Keratinocyte (primary cell): ENCODE measurements at regions not wholly inside any gene's neighbourhood (a gene's known extent, or its start where the extent isn't known, plus 50 kb on each side); places are given as distances from the start of the nearest gene placed in this dataset.

ENCODE experiments used
- DNase-seq: peaks from one replicate; pipeline ENCODE4 v3.0.0-alpha.2; 2011; ENCODE audit warnings: low read depth, missing footprints, low spot score
- FAIRE-seq: peaks from 2 replicates; lab custom pipeline; 2011; peaks lifted over from hg19 to GRCh38; lab: Jason Lieb, UNC
- H2AFZ ChIP-seq: 2 replicates; pipeline ENCODE4 v1.6.0; 2012; ENCODE audit warnings: low read length, control low read depth, inconsistent platforms; ENCODE audit not compliant: control insufficient read depth
- H3K27ac ChIP-seq: 2 replicates; pipeline ENCODE4 v1.5.1; 2011; ENCODE audit warnings: low read length; ENCODE audit not compliant: control insufficient read depth, insufficient read depth
- H3K27me3 ChIP-seq: 3 replicates; pipeline ENCODE4 v1.6.0; 2011; ENCODE audit warnings: low read length; ENCODE audit not compliant: control insufficient read depth, insufficient read depth; ENCODE audit errors: extremely low read depth
- H3K36me3 ChIP-seq, 2 experiments: 2 replicates in 1 of 2; 3 replicates in 1 of 2; pipeline ENCODE4 v1.5.1; 2011; ENCODE audit warnings: low read length in 2 of 2, mild to moderate bottlenecking in 1 of 2; ENCODE audit not compliant: control insufficient read depth in 2 of 2, insufficient read depth in 2 of 2; ENCODE audit errors: extremely low read depth in 1 of 2
- H3K4me1 ChIP-seq: 3 replicates; pipeline ENCODE4 v1.5.1; 2011; ENCODE audit warnings: low read length; ENCODE audit not compliant: control insufficient read depth, insufficient read depth; ENCODE audit errors: extremely low read depth
- H3K4me2 ChIP-seq: 3 replicates; pipeline ENCODE4 v1.6.0; 2011; ENCODE audit warnings: low read depth, low read length; ENCODE audit not compliant: control insufficient read depth, insufficient read depth; ENCODE audit errors: extremely low read depth
- H3K4me3 ChIP-seq, 3 experiments: fragments of 200-600 bp in 1 of 3; sonication (generic) in 1 of 3; 2 replicates in 2 of 3; 3 replicates in 1 of 3; pipeline ENCODE4 v1.5.1; 2011 to 2016; ENCODE audit warnings: low read length in 3 of 3, mild to moderate bottlenecking in 3 of 3, control low read depth in 2 of 3, inconsistent platforms in 1 of 3, low read depth in 1 of 3, mixed read lengths in 1 of 3, mixed run types in 1 of 3, moderate library complexity in 1 of 3; ENCODE audit not compliant: control insufficient read depth in 2 of 3, insufficient read depth in 2 of 3; ENCODE audit errors: extremely low read depth in 1 of 3
- H3K79me2 ChIP-seq: 2 replicates; pipeline ENCODE4 v1.6.0; 2012; ENCODE audit warnings: low read length; ENCODE audit not compliant: control insufficient read depth, insufficient read depth
- H3K9ac ChIP-seq: 3 replicates; pipeline ENCODE4 v1.6.0; 2011; ENCODE audit warnings: low read length; ENCODE audit not compliant: control insufficient read depth, insufficient read depth; ENCODE audit errors: extremely low read depth
- H3K9me1 ChIP-seq: 3 replicates; pipeline ENCODE4 v1.6.0; 2011; ENCODE audit warnings: low read length; ENCODE audit not compliant: control insufficient read depth, insufficient read depth; ENCODE audit errors: extremely low read depth
- H3K9me3 ChIP-seq: 2 replicates; pipeline ENCODE4 v1.5.1; 2012; ENCODE audit warnings: low read depth, low read length; ENCODE audit not compliant: control insufficient read depth
- H4K20me1 ChIP-seq: 3 replicates; pipeline ENCODE4 v1.6.0; 2011; ENCODE audit warnings: low read length; ENCODE audit not compliant: control insufficient read depth, insufficient read depth; ENCODE audit errors: extremely low read depth
- EZH2 ChIP-seq: IDR thresholded peaks from one replicate; pipeline ENCODE4 v1.6.1; 2012; ENCODE audit warnings: inconsistent platforms, mild to moderate bottlenecking, low read length, moderate library complexity
- dilution Hi-C: fragments of 300-500 bp; cut with MboI; formaldehyde crosslinking; loops from one replicate; pipeline ENCODE4 v1.7.0; 2020; ENCODE audit warnings: low sequenced_read_pairs; ENCODE audit not compliant: extremely low pct_ligation_motif_present
- TF ChIP-seq, protein P1 (sequence below), 3 experiments: IDR thresholded peaks in 1 of 3; conservative IDR thresholded peaks in 1 of 3; optimal IDR thresholded peaks in 1 of 3; 2 replicates in 2 of 3; 3 replicates in 1 of 3; pipeline versions ENCODE3 to v1.5.1; 2011; ENCODE audit warnings: low read length in 3 of 3, mild to moderate bottlenecking in 3 of 3, moderate library complexity in 2 of 3, control low read depth in 1 of 3, inconsistent platforms in 1 of 3; ENCODE audit not compliant: insufficient read depth in 2 of 3; ENCODE audit errors: extremely low read depth in 1 of 3

DNA sequence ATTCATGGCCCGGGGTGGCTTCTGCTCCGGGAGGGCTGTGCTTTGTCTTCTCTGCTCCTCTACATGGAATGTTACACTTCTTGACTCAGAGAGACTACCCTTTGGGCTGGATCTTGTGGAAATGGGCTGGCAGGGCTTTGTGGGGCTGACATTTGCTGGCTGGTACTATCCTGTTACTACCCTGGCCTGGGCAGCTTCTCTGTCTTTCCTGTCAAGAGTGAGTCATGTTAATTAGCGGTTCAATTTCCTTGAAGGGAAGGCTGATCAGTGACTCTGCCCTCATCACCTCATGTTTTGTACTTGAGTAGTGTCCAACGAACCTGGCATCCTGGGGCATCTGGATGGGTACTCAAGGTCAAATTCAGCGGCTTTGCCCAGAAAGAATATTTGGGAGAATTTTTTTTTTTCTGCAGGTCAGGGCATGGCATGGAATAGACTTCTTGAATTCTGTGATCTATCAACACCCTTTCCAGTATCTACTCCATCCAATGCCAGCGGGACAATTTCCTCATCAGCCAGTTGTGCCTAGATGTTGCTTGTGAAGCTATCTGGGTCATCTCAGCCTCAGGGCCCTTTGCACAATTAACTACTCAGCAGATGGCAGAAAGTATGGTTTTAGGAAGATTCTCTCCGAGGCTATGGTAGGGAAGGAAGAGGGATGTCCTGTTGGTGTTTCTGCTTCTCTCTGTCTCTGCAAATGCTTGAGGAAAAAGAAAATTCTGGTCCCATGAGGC is 140.5 kb upstream of the PLET1 start:
- H3K4me2 ChIP-seq, result no peak overlapping the region
- DNase-seq, result no peak
- TF ChIP-seq, protein P1, sequence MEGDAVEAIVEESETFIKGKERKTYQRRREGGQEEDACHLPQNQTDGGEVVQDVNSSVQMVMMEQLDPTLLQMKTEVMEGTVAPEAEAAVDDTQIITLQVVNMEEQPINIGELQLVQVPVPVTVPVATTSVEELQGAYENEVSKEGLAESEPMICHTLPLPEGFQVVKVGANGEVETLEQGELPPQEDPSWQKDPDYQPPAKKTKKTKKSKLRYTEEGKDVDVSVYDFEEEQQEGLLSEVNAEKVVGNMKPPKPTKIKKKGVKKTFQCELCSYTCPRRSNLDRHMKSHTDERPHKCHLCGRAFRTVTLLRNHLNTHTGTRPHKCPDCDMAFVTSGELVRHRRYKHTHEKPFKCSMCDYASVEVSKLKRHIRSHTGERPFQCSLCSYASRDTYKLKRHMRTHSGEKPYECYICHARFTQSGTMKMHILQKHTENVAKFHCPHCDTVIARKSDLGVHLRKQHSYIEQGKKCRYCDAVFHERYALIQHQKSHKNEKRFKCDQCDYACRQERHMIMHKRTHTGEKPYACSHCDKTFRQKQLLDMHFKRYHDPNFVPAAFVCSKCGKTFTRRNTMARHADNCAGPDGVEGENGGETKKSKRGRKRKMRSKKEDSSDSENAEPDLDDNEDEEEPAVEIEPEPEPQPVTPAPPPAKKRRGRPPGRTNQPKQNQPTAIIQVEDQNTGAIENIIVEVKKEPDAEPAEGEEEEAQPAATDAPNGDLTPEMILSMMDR (optimal IDR thresholded peaks at IDR 0.05 in 1 of 3, IDR thresholded peaks at IDR 0.05 in 1 of 3, conservative IDR thresholded peaks at IDR 0.05 in 1 of 3; ENCODE audit: extremely low read depth in 1 of 3, insufficient read depth in 2 of 3, low read length in 3 of 3), result no peak
- no peak for TF ChIP-seq EZH2

GRCh38 chr11:112403432-112403831 is 142.8 kb upstream of the PLET1 start:
- Histone ChIP-seq H3K4me3 (no peak overlapping the region), H3K9me1 (no peaks in the 10 kb centered on the region), H3K27me3 (no peaks in the 10 kb centered on the region), H3K4me1 (peaks cover 6% of the 10 kb centered on the region), H2AFZ (no peak overlapping the region), H3K36me3 (no peaks in the 10 kb centered on the region), H3K79me2 (no peaks in the 10 kb centered on the region), H3K9me3 (no peaks in the 10 kb centered on the region), H3K27ac (no peak overlapping the region), H3K9ac (no peak overlapping the region), H4K20me1 (no peaks in the 10 kb centered on the region), H3K4me2 (no peak overlapping the region)
- TF ChIP-seq, protein P1 (optimal IDR thresholded peaks at IDR 0.05 in 1 of 3, IDR thresholded peaks at IDR 0.05 in 1 of 3, conservative IDR thresholded peaks at IDR 0.05 in 1 of 3; ENCODE audit: extremely low read depth in 1 of 3, insufficient read depth in 2 of 3, low read length in 3 of 3), result no peak
- no peak for TF ChIP-seq EZH2
- dilution Hi-C loops, result no loop called here
- DNase-seq (no peak), FAIRE-seq (no peak)

More for the DNA sequence above, 140.5 kb upstream of the PLET1 start:
- no peak for FAIRE-seq
- H3K36me3 ChIP-seq, result no peaks in the 10 kb centered on the region
- no peaks in the 10 kb centered on the region for H3K9me1 ChIP-seq
- H3K27ac ChIP-seq, result no peak overlapping the region
- H4K20me1 ChIP-seq, result no peaks in the 10 kb centered on the region
- H3K27me3 ChIP-seq, result no peaks in the 10 kb centered on the region
- dilution Hi-C loops, result no loop called here
- H3K9ac ChIP-seq, result no peak overlapping the region
- H3K9me3 ChIP-seq, result no peaks in the 10 kb centered on the region
- H2AFZ ChIP-seq, result no peak overlapping the region
- no peaks in the 10 kb centered on the region for H3K79me2 ChIP-seq
- peaks cover 6% of the 10 kb centered on the region for H3K4me1 ChIP-seq
- H3K4me3 ChIP-seq, result no peak overlapping the region
